Suprapubic skin (tissue), 4 donors: ENCODE measurements at regions not wholly inside any gene's neighbourhood (a gene's known extent, or its start where the extent isn't known, plus 50 kb on each side); places are given as distances from the start of the nearest gene placed in this dataset.

Experiments used
- DNase-seq, 2 donors: peaks; one replicate each; pipeline ENCODE4 v3.0.0-alpha.2; 2019; ENCODE audit warnings: low spot score in 2 of 2
- H3K27ac ChIP-seq: fragments of 200-600 bp; sonication (generic); one replicate; pipeline ENCODE4 v1.5.1; 2019
- H3K27me3 ChIP-seq: fragments of 200-600 bp; sonication (generic); one replicate; pipeline ENCODE4 v1.5.1; 2019
- H3K36me3 ChIP-seq: fragments of 200-600 bp; sonication (generic); one replicate; pipeline ENCODE4 v1.5.1; 2019
- H3K4me1 ChIP-seq: fragments of 200-600 bp; sonication (generic); one replicate; pipeline ENCODE4 v1.5.1; 2019
- H3K4me3 ChIP-seq: fragments of 200-600 bp; sonication (generic); one replicate; pipeline ENCODE4 v1.5.1; 2019; ENCODE audit warnings: mild to moderate bottlenecking
- H3K9me3 ChIP-seq: fragments of 200-600 bp; sonication (generic); one replicate; pipeline ENCODE4 v1.5.1; 2019
- EP300 ChIP-seq: sonication (generic); formaldehyde crosslinking; IDR thresholded peaks from one replicate; pipeline ENCODE4 v1.6.1; 2017; ENCODE audit warnings: antibody characterized with exemption
- POLR2A ChIP-seq, 2 donors: fragments of 450-650 bp; IDR thresholded peaks; one replicate each; pipeline ENCODE4 v1.6.1; 2017; ENCODE audit warnings: antibody characterized with exemption in 2 of 2, mild to moderate bottlenecking in 2 of 2, moderate library complexity in 2 of 2
- POLR2AphosphoS5 ChIP-seq, 3 donors: sonication (generic); formaldehyde crosslinking; IDR thresholded peaks; one replicate each; pipeline ENCODE4 v1.6.1; 2017; ENCODE audit warnings: antibody characterized with exemption in 3 of 3
- WGBS: methylation state at CpG from one replicate; pipeline ENCODE4 v1.1.5; 2018; 5-methylcytosine and 5-hydroxymethylcytosine counted together
- TF ChIP-seq, protein P1 (sequence below), 2 donors: fragments of 200-600 bp in 1 of 2; fragments of 450-650 bp in 1 of 2; sonication (generic) in 1 of 2; IDR thresholded peaks; one replicate each; pipeline ENCODE4 v1.5.1; 2016 to 2019; ENCODE audit warnings: antibody characterized with exemption in 2 of 2, mild to moderate bottlenecking in 1 of 2, moderate library complexity in 1 of 2

DNA sequence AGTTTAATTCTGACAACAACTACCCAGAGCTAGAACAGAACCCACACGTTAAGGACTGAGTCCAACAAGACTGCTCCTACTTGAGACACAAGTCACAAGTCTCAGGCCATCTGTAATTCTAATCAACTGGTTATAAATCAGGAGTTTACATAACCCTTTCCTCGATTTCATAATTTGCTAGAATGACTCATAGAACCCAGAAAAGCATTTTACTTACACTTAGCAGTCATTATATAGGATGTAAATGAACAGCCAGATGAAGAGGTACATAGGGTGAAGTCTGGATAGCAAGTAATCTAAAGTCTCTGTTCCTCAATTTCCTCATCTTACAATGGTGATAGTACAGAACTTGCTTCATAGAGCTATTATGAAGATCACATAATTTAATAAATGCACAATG lies 1018.2 kb downstream of the DIPK2A start:
- TF ChIP-seq EP300 (no peak), POLR2AphosphoS5 (IDR thresholded peaks at IDR 0.05) (no peak), POLR2A (IDR thresholded peaks at IDR 0.05) (no peak)
- TF ChIP-seq, protein P1, sequence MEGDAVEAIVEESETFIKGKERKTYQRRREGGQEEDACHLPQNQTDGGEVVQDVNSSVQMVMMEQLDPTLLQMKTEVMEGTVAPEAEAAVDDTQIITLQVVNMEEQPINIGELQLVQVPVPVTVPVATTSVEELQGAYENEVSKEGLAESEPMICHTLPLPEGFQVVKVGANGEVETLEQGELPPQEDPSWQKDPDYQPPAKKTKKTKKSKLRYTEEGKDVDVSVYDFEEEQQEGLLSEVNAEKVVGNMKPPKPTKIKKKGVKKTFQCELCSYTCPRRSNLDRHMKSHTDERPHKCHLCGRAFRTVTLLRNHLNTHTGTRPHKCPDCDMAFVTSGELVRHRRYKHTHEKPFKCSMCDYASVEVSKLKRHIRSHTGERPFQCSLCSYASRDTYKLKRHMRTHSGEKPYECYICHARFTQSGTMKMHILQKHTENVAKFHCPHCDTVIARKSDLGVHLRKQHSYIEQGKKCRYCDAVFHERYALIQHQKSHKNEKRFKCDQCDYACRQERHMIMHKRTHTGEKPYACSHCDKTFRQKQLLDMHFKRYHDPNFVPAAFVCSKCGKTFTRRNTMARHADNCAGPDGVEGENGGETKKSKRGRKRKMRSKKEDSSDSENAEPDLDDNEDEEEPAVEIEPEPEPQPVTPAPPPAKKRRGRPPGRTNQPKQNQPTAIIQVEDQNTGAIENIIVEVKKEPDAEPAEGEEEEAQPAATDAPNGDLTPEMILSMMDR (IDR thresholded peaks at IDR 0.05) = no peak
- DNase-seq = no peak
- Histone ChIP-seq H3K27me3 (no peaks in the 10 kb centered on the region), H3K4me1 (no peaks in the 10 kb centered on the region), H3K27ac (no peak overlapping the region), H3K9me3 (no peaks in the 10 kb centered on the region), H3K4me3 (no peak overlapping the region), H3K36me3 (no peaks in the 10 kb centered on the region)
- 31% methylated on average over 2 of the region's 2 CpGs for WGBS

DNA sequence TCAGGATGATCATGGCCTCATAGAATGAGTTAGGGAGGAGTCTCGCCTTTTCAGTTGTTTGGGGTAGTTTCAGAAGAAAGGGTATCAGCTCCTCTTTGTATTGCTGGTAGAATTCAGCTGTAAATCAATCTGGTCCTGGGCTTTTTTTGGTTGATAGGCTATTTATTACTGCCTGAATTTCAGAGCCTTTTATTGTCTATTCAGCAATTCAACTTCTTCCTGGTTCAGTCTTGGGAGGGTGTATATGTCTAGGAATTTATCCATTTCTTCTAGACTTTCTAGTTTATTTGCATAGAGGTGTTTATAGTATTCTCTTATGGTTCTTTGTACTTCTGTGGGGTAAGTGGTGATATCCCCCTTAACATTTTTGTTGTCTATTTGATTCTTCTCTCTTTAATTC lies 1024.2 kb downstream of the DIPK2A start:
- no peaks in the 10 kb centered on the region for H3K27me3 ChIP-seq
- TF ChIP-seq POLR2AphosphoS5 (IDR thresholded peaks at IDR 0.05) (no peak), EP300 (no peak), POLR2A (IDR thresholded peaks at IDR 0.05) (no peak)
- TF ChIP-seq, protein P1 (IDR thresholded peaks at IDR 0.05) = no peak
- no peak overlapping the region for H3K4me3 ChIP-seq
- H3K4me1 ChIP-seq = no peaks in the 10 kb centered on the region
- DNase-seq = no peak
- no peaks in the 10 kb centered on the region for H3K9me3 ChIP-seq
- no peaks in the 10 kb centered on the region for H3K36me3 ChIP-seq
- H3K27ac ChIP-seq = no peak overlapping the region
- WGBS = 48% methylated on average over 1 of the region's 1 CpG

DNA sequence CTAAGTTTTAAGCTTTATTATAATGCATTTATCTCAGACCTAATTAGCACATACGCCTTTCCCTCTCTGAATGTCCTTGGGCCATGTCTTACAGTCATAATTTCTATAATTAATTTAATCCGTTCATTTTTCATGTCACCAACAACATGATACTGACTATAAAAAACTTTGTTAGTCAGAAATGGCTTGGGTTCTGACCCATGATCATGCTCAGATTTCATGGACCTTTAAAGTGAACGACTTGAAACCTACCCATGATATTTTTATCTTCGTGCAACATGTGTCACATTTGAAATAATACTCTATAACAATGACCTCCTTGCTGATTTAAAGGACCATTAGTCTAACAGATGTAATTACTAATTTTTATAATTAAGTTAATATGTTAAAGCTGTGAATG lies 1033.8 kb downstream of the DIPK2A start:
- Histone ChIP-seq H3K36me3 (no peaks in the 10 kb centered on the region), H3K9me3 (peaks cover 7% of the 10 kb centered on the region), H3K4me3 (no peak overlapping the region), H3K27me3 (no peaks in the 10 kb centered on the region), H3K4me1 (no peaks in the 10 kb centered on the region), H3K27ac (no peak overlapping the region)
- 60% methylated on average over 4 of the region's 4 CpGs for WGBS
- no peak for DNase-seq
- TF ChIP-seq EP300 = no peak
- TF ChIP-seq POLR2AphosphoS5 (IDR thresholded peaks at IDR 0.05) = no peak
- TF ChIP-seq POLR2A (IDR thresholded peaks at IDR 0.05) = no peak
- TF ChIP-seq, protein P1 (IDR thresholded peaks at IDR 0.05) = no peak

DNA sequence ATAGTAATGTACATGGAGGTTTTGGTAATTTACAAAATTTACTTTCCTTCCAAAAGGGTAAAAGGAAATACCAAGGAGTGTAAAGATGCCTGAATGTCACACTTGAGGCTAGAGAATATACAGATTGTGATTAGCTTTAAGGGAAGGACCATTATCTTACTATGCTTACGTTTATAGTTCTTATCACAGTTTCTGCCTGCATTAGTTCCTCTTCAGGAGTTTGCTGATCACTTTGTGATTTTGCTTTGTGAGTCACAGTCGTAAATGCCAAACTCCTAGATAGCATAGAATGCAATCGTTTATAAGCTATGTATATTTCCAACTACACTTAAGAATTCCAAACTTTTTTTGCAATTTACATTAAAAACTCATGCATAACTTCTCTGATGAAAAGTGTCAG lies 1034.6 kb downstream of the DIPK2A start:
- no peaks in the 10 kb centered on the region for H3K27me3 ChIP-seq
- no peaks in the 10 kb centered on the region for H3K36me3 ChIP-seq
- TF ChIP-seq POLR2AphosphoS5 (IDR thresholded peaks at IDR 0.05) (no peak), POLR2A (IDR thresholded peaks at IDR 0.05) (no peak), EP300 (no peak)
- TF ChIP-seq, protein P1 (IDR thresholded peaks at IDR 0.05) = no peak
- H3K4me1 ChIP-seq = no peaks in the 10 kb centered on the region
- 58% methylated on average over 3 of the region's 3 CpGs for WGBS
- H3K9me3 ChIP-seq = peaks cover 7% of the 10 kb centered on the region
- H3K27ac ChIP-seq = no peak overlapping the region
- no peak overlapping the region for H3K4me3 ChIP-seq
- DNase-seq = no peak

DNA sequence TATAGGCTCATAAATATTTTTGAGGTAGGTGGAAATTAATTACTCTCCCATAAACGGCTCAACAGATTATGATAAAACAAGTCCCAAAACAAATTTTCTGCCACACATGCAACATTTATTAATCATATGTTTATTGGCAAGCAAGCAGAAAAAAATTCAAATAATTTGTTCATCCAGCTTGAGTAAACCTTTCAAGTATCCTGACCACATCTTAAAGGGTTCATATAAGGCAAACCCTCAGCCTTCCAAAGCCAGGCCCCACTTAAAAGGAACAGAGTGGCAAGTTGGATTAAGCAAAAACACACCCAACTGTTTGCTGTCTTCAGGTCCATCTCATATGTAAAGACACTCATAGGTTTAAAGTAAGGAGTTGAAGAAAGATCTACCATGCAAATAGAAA lies 1042.3 kb downstream of the DIPK2A start:
- Histone ChIP-seq H3K27ac (no peak overlapping the region), H3K36me3 (no peaks in the 10 kb centered on the region), H3K4me3 (no peak overlapping the region), H3K27me3 (no peaks in the 10 kb centered on the region), H3K9me3 (no peaks in the 10 kb centered on the region), H3K4me1 (no peaks in the 10 kb centered on the region)
- DNase-seq = no peak
- TF ChIP-seq, protein P1 (IDR thresholded peaks at IDR 0.05) = no peak
- TF ChIP-seq POLR2A (IDR thresholded peaks at IDR 0.05) (no peak), POLR2AphosphoS5 (IDR thresholded peaks at IDR 0.05) (no peak), EP300 (no peak)
- 67% methylated on average over 1 of the region's 1 CpG for WGBS
